GM21786 (cell line): ENCODE measurements at regions not wholly inside any gene's neighbourhood (a gene's known extent, or its start where the extent isn't known, plus 50 kb on each side); places are given as distances from the start of the nearest gene placed in this dataset.

Experiments used
- ATAC-seq: cut with Tn5 transposase; IDR thresholded peaks from one replicate; pipeline ENCODE4 v1.9.1; 2021; ENCODE audit not compliant: unreplicated experiment

GRCh38 chr9:126151686-126152134, 174.9 kb upstream of the MVB12B start:
- ATAC-seq: no peak

- no peak for ATAC-seq
Measured at GRCh38 chr9:126152622-126153362, 173.8 kb upstream of the MVB12B start.

- ATAC-seq: no peak
Measured at GRCh38 chr9:126153382-126153781, 173.2 kb upstream of the MVB12B start.

GRCh38 chr9:126154182-126154827, 172.3 kb upstream of the MVB12B start:
- ATAC-seq: no peak

- ATAC-seq: no peak
Measured at GRCh38 chr9:126154869-126155268, 171.8 kb upstream of the MVB12B start.

- ATAC-seq: no peak
Measured at GRCh38 chr9:126155756-126156664, 170.6 kb upstream of the MVB12B start.

GRCh38 chr9:126156898-126157297, 169.7 kb upstream of the MVB12B start:
- no peak for ATAC-seq

- ATAC-seq: no peak
Measured at GRCh38 chr9:126157423-126157822, 169.2 kb upstream of the MVB12B start.

GRCh38 chr9:126157826-126158587, 168.6 kb upstream of the MVB12B start:
- no peak for ATAC-seq

- no peak for ATAC-seq
Measured at GRCh38 chr9:126158588-126159429, 167.8 kb upstream of the MVB12B start.

- no peak for ATAC-seq
Measured at GRCh38 chr9:126159430-126160060, 167.1 kb upstream of the MVB12B start.

GRCh38 chr9:126160067-126160853, 166.4 kb upstream of the MVB12B start:
- ATAC-seq: no peak

GRCh38 chr9:126160854-126161329, 165.7 kb upstream of the MVB12B start:
- ATAC-seq: no peak

- ATAC-seq: no peak
Measured at GRCh38 chr9:126162611-126163381, 163.8 kb upstream of the MVB12B start.

GRCh38 chr9:126164796-126165525, 161.7 kb upstream of the MVB12B start:
- no peak for ATAC-seq

GRCh38 chr9:126165755-126166154, 160.9 kb upstream of the MVB12B start:
- ATAC-seq: no peak

GRCh38 chr9:126166291-126166690, 160.3 kb upstream of the MVB12B start:
- ATAC-seq: no peak
